ENCODE measurements at regions not wholly inside any gene's neighbourhood (a gene's known extent, or its start where the extent isn't known, plus 50 kb on each side); places are given as distances from the start of the nearest gene placed in this dataset.

DNA sequence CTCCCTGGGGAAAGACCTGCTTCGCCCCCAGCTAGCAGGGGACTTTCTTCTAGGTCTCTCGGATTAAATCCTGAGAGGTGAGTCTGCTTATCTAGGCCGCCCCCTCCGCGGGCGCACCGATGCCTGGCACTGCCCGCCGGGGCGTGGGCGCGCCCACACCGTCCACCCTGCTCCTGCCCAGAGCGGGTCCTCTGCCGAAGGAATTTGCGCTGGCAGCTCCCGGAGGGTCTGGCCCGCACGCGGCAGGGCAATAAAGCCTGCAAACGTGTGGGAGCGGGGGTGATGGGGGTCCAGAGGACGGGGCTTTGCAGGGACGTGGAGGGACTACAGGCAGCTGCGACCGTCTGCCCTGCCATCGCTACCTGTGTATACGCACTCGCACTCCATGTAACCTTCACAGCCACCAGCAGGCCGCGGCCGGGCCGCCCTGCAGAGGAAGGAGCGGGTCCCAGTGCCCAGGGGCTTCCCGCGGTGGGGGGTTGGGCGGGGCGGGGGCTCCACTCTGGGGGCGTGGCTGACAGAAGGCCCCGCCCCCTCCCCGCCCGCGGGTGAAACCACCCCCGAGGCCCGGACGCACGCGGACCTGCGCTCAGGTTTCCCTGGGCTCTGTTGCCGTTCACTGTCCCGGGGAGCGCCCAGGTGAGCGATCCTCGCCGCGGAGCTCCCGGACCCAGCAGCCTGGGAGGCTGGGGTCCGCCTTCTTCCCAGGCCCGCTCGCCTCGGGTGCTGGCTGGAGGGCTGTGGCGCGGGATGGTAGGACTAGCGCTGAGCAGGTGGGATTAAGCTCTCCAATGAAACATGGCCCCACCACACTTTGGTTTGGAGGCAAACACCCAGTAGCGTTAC is 174.5 kb upstream of the HS6ST1 start:
- DNase-seq, result no peak

- DNase-seq, result no peak
These were observed 175.2 kb upstream of the HS6ST1 start for GRCh38 chr2:128493880-128494279.

DNA sequence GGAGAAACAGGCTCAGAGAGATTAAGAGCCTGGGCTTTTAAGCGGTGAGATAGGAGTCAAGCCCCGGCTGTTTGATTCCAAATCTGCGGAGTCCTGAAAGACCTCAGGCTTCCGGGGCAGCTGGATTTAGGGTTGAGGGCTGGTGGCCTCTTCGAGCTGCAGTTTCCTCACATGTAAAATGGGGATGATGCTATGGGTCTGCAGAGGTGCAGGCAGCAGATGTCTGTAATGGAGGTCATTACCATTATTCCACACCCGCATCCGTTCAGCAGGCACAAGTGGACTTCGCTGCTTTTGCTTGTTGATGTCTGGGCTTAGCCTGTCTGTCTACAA is 175.6 kb upstream of the HS6ST1 start:
- no peak for DNase-seq

DNA sequence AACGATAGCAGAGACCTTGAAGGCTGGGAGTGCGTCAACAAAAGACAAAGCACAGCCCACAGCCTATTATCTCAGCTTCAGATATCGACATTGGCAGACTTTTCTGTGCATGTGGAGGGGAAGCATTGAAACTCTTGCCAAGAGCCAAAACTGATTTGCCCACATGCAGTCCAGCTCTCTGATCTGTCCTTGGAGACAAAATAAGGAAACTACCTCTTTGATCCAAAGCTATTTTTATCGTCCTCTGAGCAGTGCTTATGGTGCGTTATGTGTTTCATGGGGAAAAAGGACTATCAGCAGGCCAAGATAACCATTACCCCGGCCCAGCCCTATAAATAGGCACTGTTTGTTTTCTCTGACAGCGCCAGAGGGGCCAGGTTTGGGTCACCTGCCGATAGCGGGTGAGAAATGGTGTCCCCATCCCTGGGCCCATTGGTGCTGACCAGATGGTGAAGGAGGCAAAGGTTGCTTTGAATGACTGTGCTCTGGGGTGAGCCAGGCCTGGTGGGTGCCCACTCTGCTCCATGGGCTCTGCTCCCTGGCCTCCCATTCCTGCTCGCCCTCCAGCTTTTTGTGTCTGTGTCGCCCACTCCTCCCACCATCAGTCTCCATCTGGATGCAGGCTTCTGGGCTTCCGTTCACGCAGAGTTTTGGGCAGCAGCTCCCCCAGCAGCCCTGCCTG is 176.1 kb upstream of the HS6ST1 start:
- no peak for DNase-seq

- DNase-seq, result no peak
These were observed 177.4 kb upstream of the HS6ST1 start for GRCh38 chr2:128495996-128496547.

DNA sequence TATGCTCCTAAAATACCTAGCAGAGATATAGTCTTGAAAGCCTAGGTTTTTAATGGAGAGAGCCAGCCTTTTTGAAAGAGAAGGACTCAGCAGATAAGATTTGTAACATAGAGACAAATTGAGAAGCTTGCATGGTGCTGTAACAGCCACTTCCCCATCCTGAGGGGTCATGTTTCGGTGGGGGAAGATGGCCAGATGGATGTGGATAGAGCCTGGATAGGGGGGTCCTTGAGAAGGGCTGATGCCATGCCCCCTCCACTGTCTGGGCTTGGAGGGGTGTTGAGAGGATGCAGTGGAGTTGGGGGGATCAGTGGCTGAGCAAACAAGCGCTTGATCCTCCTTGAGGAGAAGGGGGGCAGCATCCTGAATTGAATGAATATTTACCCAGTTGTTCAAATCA is 178.0 kb upstream of the HS6ST1 start:
- no peak for DNase-seq

DNA sequence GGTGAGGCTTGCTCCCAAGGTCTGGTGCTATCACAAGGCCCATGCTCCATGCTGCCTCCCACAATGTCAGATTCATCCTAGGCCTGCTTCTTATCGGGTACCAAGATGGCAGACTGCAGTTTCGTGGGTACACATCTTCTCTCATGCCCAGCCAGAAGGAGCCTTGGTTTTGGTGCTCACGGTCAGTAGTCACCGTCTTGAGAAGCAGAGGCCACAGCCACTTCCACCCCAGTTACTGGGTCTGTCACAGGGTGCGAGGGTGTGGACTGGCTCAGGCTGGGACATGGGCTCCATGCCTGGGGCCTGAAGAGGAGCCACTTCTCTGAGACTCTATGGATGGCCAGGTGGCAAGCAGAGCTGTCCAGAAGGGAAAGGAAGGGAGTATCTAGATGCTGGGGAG is 178.8 kb upstream of the HS6ST1 start:
- no peak for DNase-seq

DNA sequence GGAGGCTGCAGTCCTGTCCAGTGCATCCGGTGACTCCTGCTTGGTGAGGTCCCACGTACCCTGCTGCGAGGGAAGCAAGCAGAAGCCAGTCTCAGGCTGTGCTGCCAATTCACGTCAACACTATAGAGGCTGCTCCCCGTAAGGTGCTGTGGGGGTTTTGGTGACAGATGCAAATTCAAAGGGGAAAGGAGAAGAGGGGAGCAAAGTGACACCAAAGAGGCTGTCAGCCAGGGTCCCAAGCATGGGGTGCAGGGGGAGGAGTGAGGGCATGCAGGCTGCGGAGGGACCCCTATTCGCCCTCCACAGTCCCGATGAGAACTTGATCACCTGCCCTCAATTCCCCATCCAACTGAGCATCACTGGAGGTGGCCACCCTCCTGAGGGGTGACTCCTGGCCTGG is 179.4 kb upstream of the HS6ST1 start:
- DNase-seq, result no peak

DNA sequence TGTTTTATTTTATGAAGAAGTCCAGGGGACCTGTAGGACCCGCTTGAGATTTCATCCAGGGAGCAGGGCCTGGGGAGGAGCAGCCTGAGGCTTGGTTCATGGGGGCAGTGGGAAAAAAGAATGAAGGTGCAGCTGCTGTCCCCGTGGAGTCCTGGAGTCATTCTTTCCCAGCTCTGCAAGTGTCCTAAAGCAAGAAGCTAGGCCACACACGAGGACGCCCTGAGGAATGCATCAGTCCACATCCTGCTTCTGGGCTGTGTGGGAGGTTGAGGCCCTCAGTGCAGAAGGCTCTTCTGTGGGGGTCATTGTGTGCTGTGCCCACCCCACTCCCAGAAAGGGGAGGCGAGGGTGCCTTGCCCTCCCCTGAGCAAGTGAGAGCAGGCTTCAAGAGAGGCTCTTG is 179.9 kb upstream of the HS6ST1 start:
- no peak for DNase-seq

DNA sequence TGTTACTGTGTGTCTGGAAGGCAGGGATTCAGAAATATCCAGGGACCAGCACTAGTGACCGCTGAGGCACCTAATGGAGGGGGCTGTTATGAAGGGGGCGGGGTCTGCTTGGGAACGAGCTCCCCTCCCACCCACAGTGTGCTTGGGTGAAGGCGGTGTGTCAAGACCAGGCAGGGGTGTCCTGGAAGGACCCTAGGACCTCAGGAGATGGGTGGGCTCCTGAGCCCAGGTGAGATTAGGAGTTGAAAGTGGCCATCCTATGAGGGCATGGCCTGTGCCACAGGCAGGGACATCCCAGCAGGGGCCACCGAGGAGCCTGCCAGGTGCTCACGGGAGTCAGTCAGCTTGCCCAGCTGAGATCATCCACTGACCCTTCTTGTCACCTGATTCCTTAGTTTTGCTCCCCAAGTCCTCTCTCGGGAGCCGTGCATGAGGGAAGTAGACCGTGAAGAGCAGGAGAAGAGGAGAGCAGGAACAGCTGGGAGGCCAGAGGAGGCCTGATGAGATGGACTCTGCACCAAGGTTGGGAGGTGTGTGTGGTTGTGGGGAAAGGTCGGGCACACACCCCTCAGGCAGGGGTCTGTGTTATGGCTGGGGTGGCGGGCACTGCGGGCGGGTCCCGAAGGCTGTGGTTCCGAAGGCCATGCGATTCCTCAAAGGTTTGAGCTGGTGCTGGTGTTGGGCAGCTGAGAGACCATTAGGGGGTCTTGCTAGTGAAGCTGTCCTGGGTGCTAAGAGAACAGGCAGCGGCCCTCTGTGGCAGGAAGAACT is 180.9 kb upstream of the HS6ST1 start:
- DNase-seq, result no peak

DNA sequence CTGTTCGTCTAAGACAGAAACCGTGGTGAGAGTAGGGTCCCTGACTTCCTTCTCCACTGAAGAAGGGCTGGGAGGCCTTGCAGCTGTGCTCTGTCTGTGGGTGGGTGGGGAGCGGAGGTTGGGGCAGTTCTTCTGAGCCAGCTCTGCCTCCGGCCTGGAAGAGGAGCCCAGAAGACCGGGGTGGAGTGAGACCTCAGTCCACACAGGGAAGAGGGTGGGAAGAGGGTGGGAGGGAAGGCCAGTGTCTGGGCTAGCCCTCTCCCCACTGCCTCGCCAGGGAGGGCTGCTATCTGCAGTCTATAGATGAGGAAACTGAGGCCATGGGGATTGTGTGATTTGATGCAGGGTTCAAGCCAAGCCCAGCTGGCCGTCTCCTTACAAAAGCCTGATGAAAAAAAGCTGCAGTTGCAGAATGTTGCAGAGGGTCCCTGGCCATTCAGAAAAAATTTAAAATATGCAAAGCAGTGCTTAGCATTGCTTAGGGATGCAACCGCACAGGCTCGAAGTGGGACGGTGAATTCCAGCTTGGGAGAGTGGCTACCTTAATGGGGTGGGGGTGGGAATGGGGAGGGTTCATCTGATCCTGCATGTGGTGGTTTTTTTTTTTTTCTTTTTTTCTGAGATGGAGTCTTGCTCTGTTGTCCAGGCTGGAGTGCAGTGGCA is 181.6 kb upstream of the HS6ST1 start:
- DNase-seq, result no peak

DNA sequence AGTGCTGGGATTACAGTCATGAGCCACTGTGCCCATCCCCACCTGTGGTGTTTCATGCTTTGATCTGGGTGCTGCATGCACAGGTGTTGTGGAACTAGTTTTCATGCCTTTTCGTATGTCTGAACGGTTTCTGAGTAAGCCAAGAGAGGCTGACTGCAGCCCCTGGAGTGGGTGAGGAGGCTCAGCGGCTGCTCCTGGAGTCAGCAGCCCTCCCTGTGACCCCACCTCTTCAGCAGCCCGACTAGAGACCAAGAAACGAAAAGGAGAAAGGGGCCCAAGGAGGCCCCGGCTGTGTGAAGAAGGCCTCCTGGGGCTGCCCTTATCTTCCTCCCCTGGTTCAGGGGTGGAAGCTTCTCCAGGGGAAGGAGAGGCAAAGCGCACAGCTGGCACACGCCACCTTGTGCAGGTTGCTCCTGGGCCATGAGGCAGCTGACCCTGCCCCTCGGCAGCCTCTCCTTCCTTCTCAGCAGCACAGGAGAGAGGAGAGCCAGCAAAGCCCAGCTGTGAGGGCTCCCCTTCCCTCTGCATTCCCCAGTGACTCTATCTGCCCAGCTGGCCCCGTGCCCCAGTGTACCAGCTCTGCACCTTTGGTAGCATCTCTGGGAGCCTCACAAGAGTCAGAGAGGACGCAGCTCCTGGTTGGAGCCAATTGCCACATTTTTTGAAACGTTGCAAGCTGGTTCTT is 182.5 kb upstream of the HS6ST1 start:
- DNase-seq, result no peak

DNA sequence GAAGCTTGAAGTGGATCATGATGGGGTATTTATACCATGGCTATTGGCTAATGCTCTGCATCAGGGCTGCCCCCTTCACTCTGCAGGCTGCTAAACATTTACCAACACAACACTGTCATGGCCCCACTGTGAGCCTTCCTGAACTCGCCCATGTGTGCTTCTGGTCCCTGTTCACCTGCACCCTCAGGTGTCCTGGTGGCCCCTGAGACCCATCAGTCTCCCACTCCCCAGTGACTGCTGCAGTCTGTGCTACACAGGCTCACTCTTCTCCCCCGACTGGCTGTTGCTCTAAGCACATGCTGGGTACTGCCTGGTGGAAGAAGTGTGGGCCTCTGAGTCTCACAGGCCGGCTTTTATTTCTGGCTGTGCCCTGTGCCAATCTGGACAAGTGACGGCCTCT is 183.0 kb upstream of the HS6ST1 start:
- DNase-seq, result no peak

DNA sequence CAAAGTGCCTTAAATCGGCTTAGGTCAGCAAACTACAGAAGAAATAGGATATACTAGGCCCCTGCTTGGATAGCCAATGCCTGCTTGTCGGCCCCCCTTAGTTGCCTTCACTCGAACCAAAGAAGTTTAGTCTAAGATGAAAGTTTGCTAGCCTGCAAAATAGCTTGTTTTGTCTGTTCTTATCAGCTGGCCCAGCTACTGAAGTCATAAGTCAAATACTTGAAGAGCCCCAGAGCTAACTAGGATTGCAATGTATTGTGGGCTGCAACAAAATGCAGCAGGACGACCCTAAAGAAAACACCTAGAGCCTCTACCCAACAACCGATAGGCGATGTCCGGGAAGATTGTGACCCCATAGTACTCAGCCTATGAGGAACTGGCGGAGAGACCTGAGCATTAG is 183.5 kb upstream of the HS6ST1 start:
- no peak for DNase-seq

- no peak for DNase-seq
These were observed 184.1 kb upstream of the HS6ST1 start for GRCh38 chr2:128502638-128503246.

DNA sequence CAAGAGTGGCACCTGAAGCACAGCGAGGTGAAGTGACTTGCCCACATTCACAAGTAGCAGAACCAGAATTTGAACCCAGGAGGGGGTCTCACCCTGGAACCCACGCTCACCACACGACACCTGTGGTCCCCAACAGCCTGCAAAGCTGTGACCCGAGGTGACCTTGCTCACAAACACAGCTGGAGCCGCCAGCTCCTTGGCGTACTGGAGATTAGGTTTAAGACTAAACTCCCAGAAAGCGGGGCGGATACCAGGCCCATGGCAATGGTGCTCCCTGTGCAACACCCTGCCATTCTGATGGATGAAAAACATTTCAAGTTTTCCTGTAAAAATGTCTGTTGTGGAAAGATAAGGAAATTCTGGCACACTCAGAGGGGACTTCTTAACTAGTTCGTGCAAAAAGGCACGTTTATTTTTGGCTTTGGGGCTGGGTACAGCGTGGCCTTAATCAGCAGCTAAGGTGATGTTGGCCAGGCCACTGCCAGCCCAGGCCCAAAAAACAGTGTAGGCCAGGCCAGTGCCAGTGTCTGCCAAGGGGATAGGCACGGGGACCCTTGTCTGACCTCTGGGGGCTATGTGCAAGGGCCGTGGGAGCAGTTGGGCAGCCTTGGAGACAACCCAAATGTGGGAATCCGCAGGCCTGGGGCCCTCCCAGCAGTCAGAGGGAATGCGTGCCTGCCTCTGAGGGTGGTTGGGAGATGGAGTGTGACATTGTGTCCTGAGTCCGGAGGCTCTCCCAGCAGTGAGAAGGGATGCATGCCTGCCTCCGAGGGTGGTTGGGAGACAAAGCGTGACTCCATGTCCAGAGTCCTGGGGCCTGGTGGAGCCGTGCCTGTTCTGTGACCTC is 185.0 kb upstream of the HS6ST1 start:
- DNase-seq, result no peak

DNA sequence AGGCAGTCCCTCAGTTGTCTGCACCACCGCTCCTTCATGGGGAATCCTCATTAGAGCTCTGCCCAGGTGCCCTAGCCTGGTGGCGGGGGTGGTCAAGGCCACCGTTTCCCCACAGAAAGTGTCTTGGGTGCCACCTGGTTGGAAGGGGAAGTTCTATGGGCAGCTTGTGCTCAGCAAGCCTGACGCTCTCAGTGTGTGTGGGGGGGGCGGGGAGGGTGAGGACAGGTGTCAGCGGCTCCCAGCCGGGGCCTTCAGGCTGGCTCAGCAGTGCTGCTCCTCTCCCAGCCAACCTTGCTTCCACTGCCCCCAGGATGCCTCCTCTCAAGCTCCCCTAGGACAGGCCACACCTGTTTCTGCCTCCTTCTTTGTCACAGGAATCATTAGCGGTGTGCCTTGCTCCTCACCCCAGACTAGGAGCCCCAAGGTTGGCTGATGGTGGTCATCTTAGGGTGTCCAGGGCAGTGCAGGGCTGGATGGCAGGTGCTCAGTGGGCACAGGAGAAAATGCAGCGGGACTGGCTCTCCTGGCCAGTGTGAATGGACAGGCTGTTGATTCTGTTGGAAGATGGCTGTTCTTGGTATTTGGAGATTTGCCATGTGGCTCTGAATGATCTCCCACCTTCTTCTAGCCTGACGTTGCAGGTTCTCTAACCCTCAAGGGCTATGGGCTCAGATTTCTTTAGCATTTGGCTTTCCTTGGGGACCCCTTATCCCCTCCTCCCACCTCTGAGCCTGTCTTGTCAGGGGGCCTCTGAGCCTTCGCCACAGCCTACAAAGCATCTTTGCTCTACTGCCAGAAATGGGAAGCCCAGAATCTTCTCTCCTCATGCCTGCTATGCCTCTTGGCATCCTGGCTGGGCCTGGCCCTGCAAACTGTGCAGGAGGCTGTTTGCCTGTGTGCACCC is 185.8 kb upstream of the HS6ST1 start:
- DNase-seq, result no peak

DNA sequence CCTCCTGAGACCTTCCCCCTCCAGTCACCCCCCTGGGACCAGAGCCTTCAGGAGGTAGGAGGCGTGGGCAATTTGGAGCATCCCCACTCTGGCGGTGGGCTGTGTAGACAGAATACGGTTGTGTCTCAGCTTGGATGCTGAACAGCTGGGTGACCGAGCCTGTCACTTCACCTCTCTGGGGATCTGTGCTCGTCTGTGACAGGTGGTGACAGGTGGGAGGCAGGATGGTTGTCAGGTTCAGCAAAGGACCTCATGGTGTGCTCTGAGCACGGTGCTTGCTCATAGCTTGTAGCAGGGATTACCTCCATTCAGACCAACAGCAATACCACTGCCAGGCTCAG is 186.5 kb upstream of the HS6ST1 start:
- DNase-seq, result no peak
